Liver (tissue), 8 donors: ENCODE measurements at regions not wholly inside any gene's neighbourhood (a gene's known extent, or its start where the extent isn't known, plus 50 kb on each side); places are given as distances from the start of the nearest gene placed in this dataset.

ENCODE experiments used
- DNase-seq: peaks from one replicate; pipeline ENCODE4 v3.0.0-alpha.2; 2017; ENCODE audit warnings: low spot score
- H3K27ac ChIP-seq, 2 donors: one replicate each; pipeline ENCODE4 v1.7.0; 2013; ENCODE audit warnings: inconsistent platforms in 2 of 2, low read length in 2 of 2, control low read depth in 1 of 2, low read depth in 1 of 2, mild to moderate bottlenecking in 1 of 2
- H3K27me3 ChIP-seq, 4 donors: one replicate each; pipeline versions ENCODE4 v1.6.1 to v1.7.0; 2013; ENCODE audit warnings: low read length in 3 of 4, inconsistent platforms in 1 of 4, mild to moderate bottlenecking in 1 of 4, moderate library complexity in 1 of 4; ENCODE audit not compliant: control insufficient read depth in 4 of 4, insufficient read depth in 4 of 4
- H3K36me3 ChIP-seq, 4 donors: one replicate each; pipeline versions ENCODE4 v1.6.1 to v1.7.0; 2013; ENCODE audit warnings: low read length in 3 of 4, mild to moderate bottlenecking in 3 of 4, low read depth in 1 of 4, moderate library complexity in 1 of 4; ENCODE audit not compliant: control insufficient read depth in 4 of 4, insufficient read depth in 3 of 4
- H3K4me1 ChIP-seq, 4 donors: one replicate each; pipeline versions ENCODE4 v1.6.1 to v1.7.0; 2013; ENCODE audit warnings: low read length in 3 of 4, mild to moderate bottlenecking in 3 of 4, moderate library complexity in 1 of 4; ENCODE audit not compliant: control insufficient read depth in 4 of 4, insufficient read depth in 4 of 4
- H3K4me3 ChIP-seq, 3 donors: one replicate each; pipeline versions ENCODE4 v1.6.1 to v1.7.0; 2013; ENCODE audit warnings: low read length in 3 of 3, control low read depth in 1 of 3, low read depth in 1 of 3, mild to moderate bottlenecking in 1 of 3
- H3K9ac ChIP-seq, 2 donors: one replicate each; pipeline ENCODE4 v1.7.0; 2013; ENCODE audit warnings: low read length in 2 of 2, mild to moderate bottlenecking in 2 of 2, moderate library complexity in 2 of 2, control low read depth in 1 of 2, low read depth in 1 of 2
- H3K9me3 ChIP-seq, 4 donors: one replicate each; pipeline versions ENCODE4 v1.6.1 to v1.7.0; 2013; ENCODE audit warnings: low read length in 3 of 4; ENCODE audit not compliant: control insufficient read depth in 4 of 4
- EGR1 ChIP-seq, 2 donors: IDR thresholded peaks; 2 replicates each; pipeline ENCODE4 v1.6.1; 2016 to 2018; ENCODE audit warnings: antibody characterized with exemption in 2 of 2, low read depth in 2 of 2
- FOXA1 ChIP-seq: IDR thresholded peaks from 2 replicates; pipeline ENCODE4 v1.6.1; 2016; ENCODE audit warnings: antibody characterized with exemption
- FOXA2 ChIP-seq: IDR thresholded peaks from 2 replicates; pipeline ENCODE4 v1.6.1; 2016; ENCODE audit warnings: antibody characterized with exemption
- GABPA ChIP-seq, 2 donors: IDR thresholded peaks in 1 of 2; conservative IDR thresholded peaks in 1 of 2; 2 replicates each; pipeline ENCODE4 v1.6.1; 2016; ENCODE audit warnings: antibody characterized with exemption in 2 of 2, mild to moderate bottlenecking in 1 of 2, moderate library complexity in 1 of 2
- HNF4A ChIP-seq, 2 donors: conservative IDR thresholded peaks; 2 replicates each; pipeline ENCODE4 v1.6.1; 2016; ENCODE audit warnings: antibody characterized with exemption in 2 of 2, mild to moderate bottlenecking in 2 of 2
- JUND ChIP-seq, 2 donors: IDR thresholded peaks; 2 replicates each; pipeline ENCODE4 v1.6.1; 2016; ENCODE audit warnings: antibody characterized with exemption in 2 of 2
- NR2F2 ChIP-seq: IDR thresholded peaks from 2 replicates; pipeline ENCODE4 v1.6.1; 2016; ENCODE audit warnings: antibody characterized with exemption
- RAD21 ChIP-seq, 2 donors: IDR thresholded peaks; 2 replicates each; pipeline ENCODE4 v1.6.1; 2016; ENCODE audit warnings: antibody characterized with exemption in 2 of 2, mild to moderate bottlenecking in 2 of 2
- RXRA ChIP-seq, 2 donors: IDR thresholded peaks; 2 replicates each; pipeline ENCODE4 v1.6.1; 2017 to 2018; ENCODE audit warnings: antibody characterized with exemption in 2 of 2, mild to moderate bottlenecking in 1 of 2
- SP1 ChIP-seq: IDR thresholded peaks from 2 replicates; pipeline ENCODE4 v1.6.1; 2018; ENCODE audit warnings: antibody characterized with exemption, mild to moderate bottlenecking
- TAF1 ChIP-seq: conservative IDR thresholded peaks from 2 replicates; pipeline ENCODE4 v1.6.1; 2016; ENCODE audit warnings: antibody characterized with exemption, mild to moderate bottlenecking
- YY1 ChIP-seq: IDR thresholded peaks from 2 replicates; pipeline ENCODE4 v1.6.1; 2016; ENCODE audit warnings: antibody characterized with exemption, mild to moderate bottlenecking
- WGBS: extraction: QIAGEN DNeasy Blood & Tissue Kit; methylation state at CpG from one replicate; pipeline ENCODE4 v1.1.7; 2013; 5-methylcytosine and 5-hydroxymethylcytosine counted together
- TF ChIP-seq, protein P1 (sequence below): IDR thresholded peaks from 2 replicates; pipeline ENCODE4 v1.6.1; 2016; ENCODE audit warnings: antibody characterized with exemption, mild to moderate bottlenecking
- TF ChIP-seq, protein P2 (sequence below): IDR thresholded peaks from 2 replicates; pipeline ENCODE4 v1.6.1; 2016; ENCODE audit warnings: antibody characterized with exemption
- TF ChIP-seq, protein P3 (sequence below): fragments of 150-350 bp; IDR thresholded peaks from 2 replicates; pipeline ENCODE4 v1.5.1; 2017; ENCODE audit warnings: improper control_type of control experiment, low read depth, low read length; ENCODE audit not compliant: missing input control
- TF ChIP-seq, protein P4 (sequence below): IDR thresholded peaks from 2 replicates; pipeline ENCODE4 v1.6.1; 2016; ENCODE audit warnings: antibody characterized with exemption
- donor health status: healthy.
- donor health status: healthy.
- donor health status: healthy.
- donor health status: healthy.
- donor health status: healthy.

DNA sequence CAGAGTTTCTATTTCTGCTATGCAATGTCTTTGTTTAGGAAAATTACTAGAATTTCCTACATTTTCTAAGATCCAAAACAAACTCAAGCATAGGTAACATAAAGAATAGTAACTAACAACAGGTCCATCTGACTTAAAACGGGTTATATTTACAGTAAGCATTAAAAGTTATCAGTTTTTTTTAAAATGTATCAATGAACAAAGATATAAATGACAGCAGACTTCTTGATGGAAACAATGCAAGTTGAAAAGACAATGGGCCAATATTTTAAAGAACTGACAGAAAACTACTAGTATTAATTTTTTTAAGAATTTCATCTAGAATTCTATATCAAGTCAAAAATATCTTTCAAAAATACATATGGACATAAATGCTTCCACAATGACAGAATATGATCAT is 367.1 kb upstream of the MGAT4C start:
- H3K4me3 ChIP-seq = no peak overlapping the region
- H3K9me3 ChIP-seq = peaks cover 0 to 9% (median 1%) of the 10 kb centered on the region in 4 donors
- no peak overlapping the region for H3K27ac ChIP-seq
- H3K9ac ChIP-seq = no peak overlapping the region
- H3K36me3 ChIP-seq = no peaks in the 10 kb centered on the region
- TF ChIP-seq FOXA1 (no peak), NR2F2 (no peak), HNF4A (conservative IDR thresholded peaks at IDR 0.05) (no peak), JUND (IDR thresholded peaks at IDR 0.05) (no peak), RXRA (IDR thresholded peaks at IDR 0.05) (no peak), YY1 (no peak), GABPA (IDR thresholded peaks at IDR 0.05 in 1 of 2, conservative IDR thresholded peaks at IDR 0.05 in 1 of 2) (no peak), TAF1 (no peak), FOXA2 (no peak), SP1 (no peak), EGR1 (IDR thresholded peaks at IDR 0.05; ENCODE audit: low read depth in 2 of 2) (no peak), RAD21 (IDR thresholded peaks at IDR 0.05) (no peak)
- TF ChIP-seq, protein P1, sequence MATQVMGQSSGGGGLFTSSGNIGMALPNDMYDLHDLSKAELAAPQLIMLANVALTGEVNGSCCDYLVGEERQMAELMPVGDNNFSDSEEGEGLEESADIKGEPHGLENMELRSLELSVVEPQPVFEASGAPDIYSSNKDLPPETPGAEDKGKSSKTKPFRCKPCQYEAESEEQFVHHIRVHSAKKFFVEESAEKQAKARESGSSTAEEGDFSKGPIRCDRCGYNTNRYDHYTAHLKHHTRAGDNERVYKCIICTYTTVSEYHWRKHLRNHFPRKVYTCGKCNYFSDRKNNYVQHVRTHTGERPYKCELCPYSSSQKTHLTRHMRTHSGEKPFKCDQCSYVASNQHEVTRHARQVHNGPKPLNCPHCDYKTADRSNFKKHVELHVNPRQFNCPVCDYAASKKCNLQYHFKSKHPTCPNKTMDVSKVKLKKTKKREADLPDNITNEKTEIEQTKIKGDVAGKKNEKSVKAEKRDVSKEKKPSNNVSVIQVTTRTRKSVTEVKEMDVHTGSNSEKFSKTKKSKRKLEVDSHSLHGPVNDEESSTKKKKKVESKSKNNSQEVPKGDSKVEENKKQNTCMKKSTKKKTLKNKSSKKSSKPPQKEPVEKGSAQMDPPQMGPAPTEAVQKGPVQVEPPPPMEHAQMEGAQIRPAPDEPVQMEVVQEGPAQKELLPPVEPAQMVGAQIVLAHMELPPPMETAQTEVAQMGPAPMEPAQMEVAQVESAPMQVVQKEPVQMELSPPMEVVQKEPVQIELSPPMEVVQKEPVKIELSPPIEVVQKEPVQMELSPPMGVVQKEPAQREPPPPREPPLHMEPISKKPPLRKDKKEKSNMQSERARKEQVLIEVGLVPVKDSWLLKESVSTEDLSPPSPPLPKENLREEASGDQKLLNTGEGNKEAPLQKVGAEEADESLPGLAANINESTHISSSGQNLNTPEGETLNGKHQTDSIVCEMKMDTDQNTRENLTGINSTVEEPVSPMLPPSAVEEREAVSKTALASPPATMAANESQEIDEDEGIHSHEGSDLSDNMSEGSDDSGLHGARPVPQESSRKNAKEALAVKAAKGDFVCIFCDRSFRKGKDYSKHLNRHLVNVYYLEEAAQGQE = no peak
- TF ChIP-seq, protein P2, sequence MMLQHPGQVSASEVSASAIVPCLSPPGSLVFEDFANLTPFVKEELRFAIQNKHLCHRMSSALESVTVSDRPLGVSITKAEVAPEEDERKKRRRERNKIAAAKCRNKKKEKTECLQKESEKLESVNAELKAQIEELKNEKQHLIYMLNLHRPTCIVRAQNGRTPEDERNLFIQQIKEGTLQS = no peak
- TF ChIP-seq, protein P3, sequence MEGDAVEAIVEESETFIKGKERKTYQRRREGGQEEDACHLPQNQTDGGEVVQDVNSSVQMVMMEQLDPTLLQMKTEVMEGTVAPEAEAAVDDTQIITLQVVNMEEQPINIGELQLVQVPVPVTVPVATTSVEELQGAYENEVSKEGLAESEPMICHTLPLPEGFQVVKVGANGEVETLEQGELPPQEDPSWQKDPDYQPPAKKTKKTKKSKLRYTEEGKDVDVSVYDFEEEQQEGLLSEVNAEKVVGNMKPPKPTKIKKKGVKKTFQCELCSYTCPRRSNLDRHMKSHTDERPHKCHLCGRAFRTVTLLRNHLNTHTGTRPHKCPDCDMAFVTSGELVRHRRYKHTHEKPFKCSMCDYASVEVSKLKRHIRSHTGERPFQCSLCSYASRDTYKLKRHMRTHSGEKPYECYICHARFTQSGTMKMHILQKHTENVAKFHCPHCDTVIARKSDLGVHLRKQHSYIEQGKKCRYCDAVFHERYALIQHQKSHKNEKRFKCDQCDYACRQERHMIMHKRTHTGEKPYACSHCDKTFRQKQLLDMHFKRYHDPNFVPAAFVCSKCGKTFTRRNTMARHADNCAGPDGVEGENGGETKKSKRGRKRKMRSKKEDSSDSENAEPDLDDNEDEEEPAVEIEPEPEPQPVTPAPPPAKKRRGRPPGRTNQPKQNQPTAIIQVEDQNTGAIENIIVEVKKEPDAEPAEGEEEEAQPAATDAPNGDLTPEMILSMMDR = no peak
- 43% methylated on average over 1 of the region's 1 CpG for WGBS
- peaks cover 0 to 2% (median 0%) of the 10 kb centered on the region in 4 donors for H3K27me3 ChIP-seq
- no peaks in the 10 kb centered on the region for H3K4me1 ChIP-seq
- DNase-seq = no peak

DNA sequence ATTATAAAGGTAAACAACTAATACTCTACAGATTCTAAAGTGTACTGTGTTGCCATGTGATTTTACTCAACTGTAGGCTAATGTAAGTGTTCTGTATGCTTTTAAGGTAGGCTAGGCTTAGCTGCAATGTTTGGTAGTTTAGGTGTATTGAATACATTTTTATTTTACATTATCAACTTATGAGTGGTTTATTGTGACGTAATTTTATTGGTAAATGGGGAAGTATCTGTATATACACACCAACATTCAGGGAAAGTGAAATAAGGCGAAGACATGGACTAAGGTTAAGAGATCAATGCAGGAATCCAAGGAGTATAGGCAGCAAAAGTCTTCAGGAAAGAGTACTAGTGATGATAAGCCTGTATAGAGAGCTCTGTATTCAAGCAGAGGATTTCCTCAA is 365.8 kb upstream of the MGAT4C start:
- H3K9me3 ChIP-seq = peaks cover 0 to 3% (median 1%) of the 10 kb centered on the region in 4 donors

More for the DNA sequence above, 365.8 kb upstream of the MGAT4C start:
- no peak for TF ChIP-seq TAF1
- TF ChIP-seq, protein P4, sequence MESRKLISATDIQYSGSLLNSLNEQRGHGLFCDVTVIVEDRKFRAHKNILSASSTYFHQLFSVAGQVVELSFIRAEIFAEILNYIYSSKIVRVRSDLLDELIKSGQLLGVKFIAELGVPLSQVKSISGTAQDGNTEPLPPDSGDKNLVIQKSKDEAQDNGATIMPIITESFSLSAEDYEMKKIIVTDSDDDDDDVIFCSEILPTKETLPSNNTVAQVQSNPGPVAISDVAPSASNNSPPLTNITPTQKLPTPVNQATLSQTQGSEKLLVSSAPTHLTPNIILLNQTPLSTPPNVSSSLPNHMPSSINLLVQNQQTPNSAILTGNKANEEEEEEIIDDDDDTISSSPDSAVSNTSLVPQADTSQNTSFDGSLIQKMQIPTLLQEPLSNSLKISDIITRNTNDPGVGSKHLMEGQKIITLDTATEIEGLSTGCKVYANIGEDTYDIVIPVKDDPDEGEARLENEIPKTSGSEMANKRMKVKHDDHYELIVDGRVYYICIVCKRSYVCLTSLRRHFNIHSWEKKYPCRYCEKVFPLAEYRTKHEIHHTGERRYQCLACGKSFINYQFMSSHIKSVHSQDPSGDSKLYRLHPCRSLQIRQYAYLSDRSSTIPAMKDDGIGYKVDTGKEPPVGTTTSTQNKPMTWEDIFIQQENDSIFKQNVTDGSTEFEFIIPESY = no peak
- TF ChIP-seq, protein P3 = no peak
- no peak for TF ChIP-seq FOXA1
- TF ChIP-seq, protein P2 = no peak
- no peak for TF ChIP-seq HNF4A (conservative IDR thresholded peaks at IDR 0.05)
- H3K27ac ChIP-seq = no peak overlapping the region
- H3K4me1 ChIP-seq = no peaks in the 10 kb centered on the region
- H3K27me3 ChIP-seq = no peaks in the 10 kb centered on the region
- no peaks in the 10 kb centered on the region for H3K36me3 ChIP-seq
- no peak overlapping the region for H3K9ac ChIP-seq
- WGBS = 49% methylated on average over 2 of the region's 2 CpGs
- no peak overlapping the region for H3K4me3 ChIP-seq
- no peak for DNase-seq
